Fibroblast of mammary gland (primary cell): ENCODE measurements at regions not wholly inside any gene's neighbourhood (a gene's known extent, or its start where the extent isn't known, plus 50 kb on each side); places are given as distances from the start of the nearest gene placed in this dataset.

Source experiments
- DNase-seq: peaks from one replicate; pipeline ENCODE4 v3.0.0-alpha.2; 2010; ENCODE audit warnings: low read depth
- H3K4me3 ChIP-seq: 2 replicates; pipeline ENCODE4 v1.5.1; 2011; ENCODE audit warnings: low read depth, mild to moderate bottlenecking, low read length, moderate library complexity; ENCODE audit not compliant: control insufficient read depth
- CTCF ChIP-seq: conservative IDR thresholded peaks from 2 replicates; pipeline ENCODE4 v1.5.1; 2011; ENCODE audit warnings: low read depth, low read length, inconsistent platforms; ENCODE audit not compliant: control insufficient read depth, insufficient read depth

- H3K4me3 ChIP-seq, result no peak overlapping the region
- no peak for DNase-seq
- no peak for TF ChIP-seq CTCF
These were observed 70.4 kb downstream of the TMEM100 start for GRCh38 chr17:55652114-55652823.

DNA sequence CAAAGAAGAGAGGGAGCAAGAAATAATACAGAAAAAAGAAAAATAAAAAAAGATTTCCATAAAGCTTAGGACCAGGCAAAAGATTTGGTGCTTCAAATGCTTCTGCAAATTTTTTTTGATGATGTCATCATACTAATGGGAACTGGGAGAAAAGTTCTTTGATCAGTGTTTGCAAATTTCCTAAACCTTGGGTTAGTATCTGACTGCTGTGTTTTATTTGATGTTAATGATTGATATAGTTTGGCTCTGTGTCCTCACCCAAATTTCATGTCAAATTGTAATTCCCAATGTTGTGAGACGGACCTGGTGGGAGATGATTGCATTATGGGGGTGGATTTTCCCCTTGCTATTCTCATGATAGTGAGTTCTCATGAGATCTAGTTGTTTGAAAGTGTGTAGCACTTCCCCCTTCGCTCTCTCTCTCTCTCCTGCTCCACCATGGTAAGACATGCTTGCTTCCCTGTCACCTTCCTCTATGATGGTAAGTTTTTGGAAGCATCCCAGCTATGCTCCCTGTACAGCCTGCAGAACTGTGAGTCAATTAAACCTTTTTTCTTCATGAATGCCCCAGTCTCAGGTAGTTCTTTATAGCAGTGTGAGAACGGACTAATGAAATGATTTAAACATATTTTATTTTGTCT, 72.6 kb downstream of the TMEM100 start:
- H3K4me3 ChIP-seq, result no peak overlapping the region
- no peak for DNase-seq
- TF ChIP-seq CTCF, result no peak

DNA sequence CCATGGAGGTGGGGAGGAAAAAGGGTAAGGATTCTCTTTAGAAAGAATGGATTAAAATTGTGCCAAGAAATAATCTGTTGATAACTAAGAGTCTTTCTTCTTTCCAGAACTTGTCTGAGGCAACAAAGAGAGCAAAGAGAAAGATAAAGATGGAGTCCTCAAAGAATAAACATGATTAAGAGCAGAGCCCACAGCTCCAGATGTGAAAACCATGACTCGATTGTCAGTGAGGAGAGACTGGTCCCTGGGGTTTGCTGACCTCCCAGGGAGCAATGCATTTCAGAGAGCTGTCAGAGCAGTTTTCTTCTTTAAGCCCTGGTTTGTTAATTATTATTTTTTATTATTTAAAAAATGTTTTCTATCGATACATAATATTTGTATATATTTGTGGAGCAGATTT, 74.6 kb downstream of the TMEM100 start:
- DNase-seq, result peak; percentile 48
- TF ChIP-seq CTCF, result no peak
- H3K4me3 ChIP-seq, result no peak overlapping the region

DNA sequence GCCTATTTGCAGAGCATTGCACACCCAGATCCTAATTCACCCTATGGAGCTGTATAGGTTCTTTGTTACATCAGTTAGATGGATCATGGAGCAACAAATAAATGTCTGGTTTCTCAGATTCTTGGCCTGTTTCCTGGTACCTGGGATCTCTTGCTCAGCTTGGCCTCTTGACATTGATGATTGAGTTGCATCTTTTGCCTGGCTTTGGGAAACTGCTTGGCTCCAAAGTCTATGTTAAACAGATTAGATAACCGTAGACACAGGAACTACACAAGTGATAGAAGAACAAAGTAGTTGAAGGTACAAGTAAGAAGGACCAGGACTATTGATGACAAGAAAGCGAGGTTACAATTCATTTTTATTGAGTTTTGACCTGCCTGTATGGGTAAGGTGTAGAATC, 77.3 kb downstream of the TMEM100 start:
- TF ChIP-seq CTCF, result no peak
- no peak overlapping the region for H3K4me3 ChIP-seq
- DNase-seq, result no peak

DNA sequence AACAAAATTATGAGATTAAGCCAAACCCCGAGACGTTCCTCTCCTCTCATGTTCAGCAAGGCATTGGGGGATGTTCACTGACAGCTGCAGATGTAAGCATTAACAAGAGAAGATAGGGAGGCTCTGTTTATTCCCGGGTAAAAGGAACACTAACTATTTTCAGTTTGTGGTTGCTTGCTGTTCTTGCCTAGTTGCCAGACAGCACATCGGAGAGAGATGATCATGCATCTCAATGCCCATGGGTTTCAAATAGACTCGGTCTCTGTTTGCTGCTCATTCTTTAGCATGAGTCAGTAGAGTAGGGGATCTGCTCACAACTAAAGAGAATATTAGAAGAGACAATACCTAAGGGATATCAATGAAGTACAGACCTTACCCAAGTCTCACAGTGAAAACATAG, 78.3 kb downstream of the TMEM100 start:
- H3K4me3 ChIP-seq, result no peak overlapping the region
- peak; percentile 22 for DNase-seq
- TF ChIP-seq CTCF, result no peak

- no peak overlapping the region for H3K4me3 ChIP-seq
- DNase-seq, result no peak
- TF ChIP-seq CTCF, result no peak
These were observed 79.9 kb downstream of the TMEM100 start for GRCh38 chr17:55642741-55643140.
